Lung (tissue), 11 donors: ENCODE measurements at regions not wholly inside any gene's neighbourhood (a gene's known extent, or its start where the extent isn't known, plus 50 kb on each side); places are given as distances from the start of the nearest gene placed in this dataset.

Source experiments
- ATAC-seq: fragments of 200-7000 bp; cut with Tn5 transposase; one replicate; pipeline ENCODE4 v1.9.1; 2020; ENCODE audit warnings: moderate number of reproducible peaks; ENCODE audit not compliant: insufficient read depth, low FRiP score
- DNase-seq, 3 donors: peaks; one replicate each; pipeline ENCODE4 v3.0.0-alpha.2; 2013 to 2017
- H3K27ac ChIP-seq, 2 donors: one replicate each; pipeline ENCODE4 v1.5.1; 2013; ENCODE audit warnings: mild to moderate bottlenecking in 2 of 2, moderate library complexity in 2 of 2, control low read depth in 1 of 2, inconsistent platforms in 1 of 2, low read depth in 1 of 2, low read length in 1 of 2
- H3K27me3 ChIP-seq, 3 donors: one replicate each; pipeline ENCODE4 v1.5.1; 2013; ENCODE audit warnings: low read length in 2 of 3; ENCODE audit not compliant: control insufficient read depth in 3 of 3, insufficient read depth in 3 of 3
- H3K36me3 ChIP-seq, 4 donors: one replicate each; pipeline ENCODE4 v1.5.1; 2013; ENCODE audit warnings: low read length in 4 of 4, mild to moderate bottlenecking in 1 of 4, moderate library complexity in 1 of 4; ENCODE audit not compliant: control insufficient read depth in 4 of 4, insufficient read depth in 4 of 4
- H3K4me1 ChIP-seq, 5 donors: one replicate each; pipeline ENCODE4 v1.5.1; 2013; ENCODE audit warnings: low read length in 5 of 5, mild to moderate bottlenecking in 2 of 5, moderate library complexity in 1 of 5; ENCODE audit not compliant: control insufficient read depth in 5 of 5, insufficient read depth in 5 of 5
- H3K4me3 ChIP-seq: one replicate; pipeline ENCODE4 v1.5.1; 2013; ENCODE audit warnings: mild to moderate bottlenecking, control low read depth, moderate library complexity
- H3K9ac ChIP-seq, 2 donors: one replicate each; pipeline ENCODE4 v1.5.1; 2013; ENCODE audit warnings: low read length in 2 of 2, control low read depth in 1 of 2; ENCODE audit not compliant: insufficient read depth in 1 of 2
- H3K9me3 ChIP-seq, 4 donors: one replicate each; pipeline ENCODE4 v1.5.1; 2013; ENCODE audit warnings: low read length in 3 of 4, mild to moderate bottlenecking in 1 of 4, moderate library complexity in 1 of 4; ENCODE audit not compliant: control insufficient read depth in 4 of 4, insufficient read depth in 3 of 4
- CTCF ChIP-seq: IDR thresholded peaks from 2 replicates; pipeline ENCODE4 v1.5.1; 2012; ENCODE audit warnings: mild to moderate bottlenecking; ENCODE audit errors: control extremely low read depth, extremely low read depth
- WGBS, 2 donors: extraction: QIAGEN DNeasy Blood & Tissue Kit; methylation state at CpG; one replicate each; pipeline ENCODE4 v1.1.7; 2013; 5-methylcytosine and 5-hydroxymethylcytosine counted together
- donor health status: control.
- donor health status: control.
- donor health status: Bipolar disorder and iron deficiency.
- donor health status: healthy.
- donor health status: DM: yes; HTN: yes; CAD: no.

GRCh38 chr16:86896976-86897375 lies 318.6 kb downstream of the FOXL1 start:
- WGBS, 2 donors: 85 to 92% methylated on average over 9 of the region's 9 CpGs
- Histone ChIP-seq H3K27me3 (peaks cover 0 to 24% (median 2%) of the 10 kb centered on the region in 3 donors), H3K4me3 (no peak overlapping the region), H3K36me3 (no peaks in the 10 kb centered on the region), H3K4me1 (peaks cover 0 to 4% (median 0%) of the 10 kb centered on the region in 5 donors), H3K9ac (no peak overlapping the region), H3K27ac (no peak overlapping the region), H3K9me3 (no peaks in the 10 kb centered on the region)
- no peak for DNase-seq
- no peak for TF ChIP-seq CTCF
- no peak for ATAC-seq

GRCh38 chr16:86897486-86897885 lies 319.1 kb downstream of the FOXL1 start:
- TF ChIP-seq CTCF: no peak
- ATAC-seq (no peak), DNase-seq (no peak)
- peaks cover 0 to 4% (median 0%) of the 10 kb centered on the region in 5 donors for H3K4me1 ChIP-seq
- H3K9me3 ChIP-seq: no peaks in the 10 kb centered on the region
- H3K36me3 ChIP-seq: no peaks in the 10 kb centered on the region
- H3K4me3 ChIP-seq: no peak overlapping the region
- H3K27me3 ChIP-seq: peaks cover 0 to 27% (median 0%) of the 10 kb centered on the region in 3 donors
- no peak overlapping the region for H3K27ac ChIP-seq
- no peak overlapping the region for H3K9ac ChIP-seq
- WGBS, 2 donors: 88 to 93% methylated on average over 11 of the region's 11 CpGs

GRCh38 chr16:86898386-86898785 lies 320.0 kb downstream of the FOXL1 start:
- no peak overlapping the region for H3K9ac ChIP-seq
- DNase-seq (no peak), ATAC-seq (no peak)
- no peak for TF ChIP-seq CTCF
- H3K27ac ChIP-seq: no peak overlapping the region
- H3K4me3 ChIP-seq: no peak overlapping the region
- no peaks in the 10 kb centered on the region for H3K4me1 ChIP-seq
- H3K36me3 ChIP-seq: no peaks in the 10 kb centered on the region
- WGBS, 2 donors: 88 to 90% methylated on average over 5 of the region's 5 CpGs
- H3K27me3 ChIP-seq: peaks cover 0 to 22% (median 0%) of the 10 kb centered on the region in 3 donors
- H3K9me3 ChIP-seq: no peaks in the 10 kb centered on the region

GRCh38 chr16:86899151-86899550 lies 320.8 kb downstream of the FOXL1 start:
- no peaks in the 10 kb centered on the region for H3K4me1 ChIP-seq
- WGBS, 2 donors: 85 to 90% methylated on average over 6 of the region's 6 CpGs
- no peak for TF ChIP-seq CTCF
- H3K9me3 ChIP-seq: no peaks in the 10 kb centered on the region
- no peaks in the 10 kb centered on the region for H3K36me3 ChIP-seq
- no peak overlapping the region for H3K4me3 ChIP-seq
- no peak for DNase-seq
- H3K27ac ChIP-seq: no peak overlapping the region
- peaks cover 0 to 26% (median 1%) of the 10 kb centered on the region in 3 donors for H3K27me3 ChIP-seq
- ATAC-seq: no peak
- no peak overlapping the region for H3K9ac ChIP-seq
